Fibroblast of skin of left quadriceps (primary cell): ENCODE measurements at regions not wholly inside any gene's neighbourhood (a gene's known extent, or its start where the extent isn't known, plus 50 kb on each side); places are given as distances from the start of the nearest gene placed in this dataset.

Experiments
- DNase-seq, 2 experiments: peaks; one replicate each; pipeline ENCODE4 v3.0.0-alpha.2; 2013; ENCODE audit warnings: low read depth in 2 of 2

GRCh38 chr15:46416544-46416943 is 781.7 kb downstream of the SQOR start:
- no peak for DNase-seq

GRCh38 chr15:46420990-46421389 is 786.2 kb downstream of the SQOR start:
- no peak for DNase-seq

- peak in 1 of 2 experiments; percentile 45 for DNase-seq
Measured at GRCh38 chr15:46441294-46442062, 806.6 kb downstream of the SQOR start.

GRCh38 chr15:46442184-46442583 is 807.4 kb downstream of the SQOR start:
- DNase-seq, result no peak

- peak; percentile 49 to 60 for DNase-seq
Measured at GRCh38 chr15:46442901-46443590, 808.2 kb downstream of the SQOR start.

GRCh38 chr15:46450112-46450809 is 815.4 kb downstream of the SQOR start:
- DNase-seq, result no peak

- no peak for DNase-seq
Measured at GRCh38 chr15:46450810-46451182, 816.0 kb downstream of the SQOR start.

- no peak for DNase-seq
Measured at GRCh38 chr15:46452297-46452820, 817.5 kb downstream of the SQOR start.

GRCh38 chr15:46456456-46456855 is 821.6 kb downstream of the SQOR start:
- no peak for DNase-seq

- DNase-seq, result no peak
Measured at GRCh38 chr15:46460431-46461094, 825.7 kb downstream of the SQOR start.

GRCh38 chr15:46461416-46461815 is 826.6 kb downstream of the SQOR start:
- DNase-seq, result no peak

GRCh38 chr15:46467041-46467440 is 832.2 kb downstream of the SQOR start:
- no peak for DNase-seq

- no peak for DNase-seq
Measured at GRCh38 chr15:46471096-46471495, 836.3 kb downstream of the SQOR start.

- DNase-seq, result no peak
Measured at GRCh38 chr15:46489276-46489675, 854.4 kb downstream of the SQOR start.

GRCh38 chr15:46496491-46497115 is 861.8 kb downstream of the SQOR start:
- DNase-seq, result no peak

GRCh38 chr15:46502667-46503066 is 867.8 kb downstream of the SQOR start:
- DNase-seq, result peak in 1 of 2 experiments; percentile 2

GRCh38 chr15:46518381-46518780 is 883.6 kb downstream of the SQOR start:
- no peak for DNase-seq

GRCh38 chr15:46523701-46524100 is 888.9 kb downstream of the SQOR start:
- no peak for DNase-seq

- no peak for DNase-seq
Measured at GRCh38 chr15:46525984-46526725, 891.3 kb downstream of the SQOR start.

GRCh38 chr15:46526726-46527110 is 891.9 kb downstream of the SQOR start:
- no peak for DNase-seq

- no peak for DNase-seq
Measured at GRCh38 chr15:46543626-46544025, 908.8 kb downstream of the SQOR start.
